ENCODE measurements at regions not wholly inside any gene's neighbourhood (a gene's known extent, or its start where the extent isn't known, plus 50 kb on each side); places are given as distances from the start of the nearest gene placed in this dataset.

- TF ChIP-seq CTCF (IDR thresholded peaks at IDR 0.05) (no peak), POLR2A (IDR thresholded peaks at IDR 0.05) (no peak)
Measured at GRCh38 chrX:10039821-10040793, 72.9 kb downstream of the CLDN34 start.
